Transverse colon (tissue), 4 donors: ENCODE measurements at regions not wholly inside any gene's neighbourhood (a gene's known extent, or its start where the extent isn't known, plus 50 kb on each side); places are given as distances from the start of the nearest gene placed in this dataset.

ENCODE experiments used
- CTCF ChIP-seq, 5 experiments: fragments of 200-600 bp in 3 of 5; fragments of 450-650 bp in 2 of 5; sonication (generic) in 3 of 5; IDR thresholded peaks; 1 replicate in 2 of 5; 2 replicates in 3 of 5; pipeline ENCODE4 v1.5.1; 2016 to 2017; ENCODE audit warnings: antibody characterized with exemption in 5 of 5, inconsistent platforms in 3 of 5, mild to moderate bottlenecking in 2 of 5, moderate library complexity in 1 of 5
- POLR2AphosphoS5 ChIP-seq, 3 donors: sonication (generic); formaldehyde crosslinking; IDR thresholded peaks; one replicate each; pipeline ENCODE4 v1.6.1; 2016; ENCODE audit warnings: antibody characterized with exemption in 3 of 3

GRCh38 chr1:79161077-79161476 is 154.5 kb upstream of the ADGRL4 start:
- TF ChIP-seq POLR2AphosphoS5 (IDR thresholded peaks at IDR 0.05) = no peak
- no peak for TF ChIP-seq CTCF (IDR thresholded peaks at IDR 0.05)
